CD14-positive monocyte (primary cell): ENCODE measurements at regions not wholly inside any gene's neighbourhood (a gene's known extent, or its start where the extent isn't known, plus 50 kb on each side); places are given as distances from the start of the nearest gene placed in this dataset.

ENCODE experiments used
- DNase-seq, 3 donors: peaks; one replicate each; pipeline ENCODE4 v3.0.0-alpha.2; 2011 to 2022
- H2AFZ ChIP-seq: 2 replicates; pipeline ENCODE4 v1.6.0; 2012; ENCODE audit warnings: mild to moderate bottlenecking, low read depth, low read length, inconsistent platforms; ENCODE audit not compliant: insufficient read depth, poor library complexity, severe bottlenecking
- H3K27ac ChIP-seq, 2 donors: 1 replicate in 1 of 2; 2 replicates in 1 of 2; pipeline ENCODE4 v1.5.1; 2012 to 2013; ENCODE audit warnings: low read length in 2 of 2, control low read depth in 1 of 2, inconsistent platforms in 1 of 2, low read depth in 1 of 2, mild to moderate bottlenecking in 1 of 2
- H3K27me3 ChIP-seq, 2 donors: one replicate each; pipeline versions ENCODE4 v1.6.0 to v1.6.1; 2011 to 2013; ENCODE audit warnings: low read length in 2 of 2; ENCODE audit not compliant: control insufficient read depth in 2 of 2, insufficient read depth in 2 of 2
- H3K36me3 ChIP-seq, 2 donors: replicated peaks in 1 of 2; 1 replicate in 1 of 2; 2 replicates in 1 of 2; pipeline versions ENCODE4 v1.5.1 to v1.6.1; 2012 to 2013; ENCODE audit warnings: low read length in 2 of 2, control low read depth in 1 of 2, inconsistent platforms in 1 of 2, mild to moderate bottlenecking in 1 of 2; ENCODE audit not compliant: insufficient read depth in 2 of 2, control insufficient read depth in 1 of 2
- H3K4me1 ChIP-seq, 2 donors: 1 replicate in 1 of 2; 2 replicates in 1 of 2; pipeline versions ENCODE4 v1.5.1 to v1.6.1; 2012 to 2013; ENCODE audit warnings: low read length in 2 of 2, control low read depth in 1 of 2, inconsistent platforms in 1 of 2, mild to moderate bottlenecking in 1 of 2, moderate library complexity in 1 of 2; ENCODE audit not compliant: insufficient read depth in 2 of 2, control insufficient read depth in 1 of 2
- H3K4me2 ChIP-seq: replicated peaks from 2 replicates; pipeline ENCODE3; 2012; ENCODE audit warnings: low read length, moderate library complexity, mild to moderate bottlenecking; ENCODE audit not compliant: poor library complexity, severe bottlenecking; ENCODE audit errors: extremely low read depth
- H3K4me3 ChIP-seq, 3 experiments: fragments of 200-600 bp in 1 of 3; sonication (generic) in 1 of 3; replicated peaks in 1 of 3; 1 replicate in 2 of 3; 2 replicates in 1 of 3; pipeline ENCODE4 v1.5.1; 2011 to 2013; ENCODE audit warnings: low read length in 3 of 3, mild to moderate bottlenecking in 3 of 3, control low read depth in 2 of 3, low read depth in 2 of 3, inconsistent platforms in 1 of 3, moderate library complexity in 1 of 3
- H3K79me2 ChIP-seq: 2 replicates; pipeline ENCODE4 v1.6.0; 2012; ENCODE audit warnings: mild to moderate bottlenecking, control low read depth, inconsistent platforms, low read length, moderate library complexity; ENCODE audit not compliant: insufficient read depth
- H3K9ac ChIP-seq: 2 replicates; pipeline ENCODE4 v1.6.0; 2017; ENCODE audit warnings: low read length, mild to moderate bottlenecking; ENCODE audit not compliant: insufficient read depth, poor library complexity, severe bottlenecking
- H3K9me3 ChIP-seq, 2 donors: replicated peaks in 1 of 2; 1 replicate in 1 of 2; 2 replicates in 1 of 2; pipeline versions ENCODE4 v1.5.1 to v1.6.1; 2012 to 2013; ENCODE audit warnings: low read length in 2 of 2, control low read depth in 1 of 2; ENCODE audit not compliant: control insufficient read depth in 1 of 2, insufficient read depth in 1 of 2
- H4K20me1 ChIP-seq: 2 replicates; pipeline ENCODE4 v1.6.0; 2012; ENCODE audit warnings: mild to moderate bottlenecking, low read length, control low read depth, moderate library complexity; ENCODE audit not compliant: insufficient read depth
- H3K27ac Mint-ChIP-seq, 7 donors: one replicate each; pipeline ENCODE4 v1.8.0; 2020; ENCODE audit warnings: mild to moderate bottlenecking in 7 of 7, mixed read lengths in 7 of 7, moderate library complexity in 6 of 7, inconsistent platforms in 2 of 7
- H3K27me3 Mint-ChIP-seq, 3 donors: one replicate each; pipeline ENCODE4 v1.8.0; 2021 to 2022; ENCODE audit warnings: low read depth in 3 of 3, mild to moderate bottlenecking in 3 of 3, mixed read lengths in 3 of 3, moderate library complexity in 3 of 3, inconsistent platforms in 1 of 3
- H3K36me3 Mint-ChIP-seq, 2 donors: one replicate each; pipeline ENCODE4 v1.8.0; 2020; ENCODE audit warnings: mixed read lengths in 2 of 2, inconsistent platforms in 1 of 2, mild to moderate bottlenecking in 1 of 2
- H3K4me1 Mint-ChIP-seq: one replicate; pipeline ENCODE4 v1.8.0; 2020; ENCODE audit warnings: mild to moderate bottlenecking, mixed read lengths
- H3K4me3 Mint-ChIP-seq, 2 donors: one replicate each; pipeline ENCODE4 v1.8.0; 2020; ENCODE audit warnings: mild to moderate bottlenecking in 2 of 2, mixed read lengths in 2 of 2, moderate library complexity in 1 of 2
- H3K9me3 Mint-ChIP-seq, 7 donors: one replicate each; pipeline ENCODE4 v1.8.0; 2020 to 2022; ENCODE audit warnings: mixed read lengths in 7 of 7, mild to moderate bottlenecking in 6 of 7, moderate library complexity in 6 of 7, inconsistent platforms in 2 of 7
- CTCF ChIP-seq: fragments of 200-600 bp; IDR thresholded peaks from one replicate; pipeline ENCODE4 v1.8.0; 2022; ENCODE audit warnings: antibody characterized with exemption, mild to moderate bottlenecking
- WGBS: methylation state at CpG from one replicate; pipeline ENCODE4 v1.1.5; 2013; ENCODE audit warnings: missing lambda C conversion rate; ENCODE audit not compliant: insufficient coverage; 5-methylcytosine and 5-hydroxymethylcytosine counted together
- intact Hi-C, 2 donors: fragments of 100-400 bp; cut with micrococcal nuclease; formaldehyde crosslinking; loops; one replicate each; pipeline versions ENCODE4 v1.15.0 to v1.15.1; 2023

GRCh38 chr6:141443032-141443431, 689.7 kb upstream of the GJE1 start:
- H3K4me3 ChIP-seq = no peak overlapping the region
- Mint-ChIP-seq H3K27ac (no peak overlapping the region), H3K36me3 (no peaks in the 10 kb centered on the region), H3K4me1 (no peaks in the 10 kb centered on the region), H3K9me3 (peaks cover 0 to 2% (median 2%) of the 10 kb centered on the region in 7 donors), H3K4me3 (no peak overlapping the region), H3K27me3 (no peaks in the 10 kb centered on the region)
- H4K20me1 ChIP-seq = no peaks in the 10 kb centered on the region
- intact Hi-C loops = no loop called here
- H3K27ac ChIP-seq = no peak overlapping the region
- H3K9me3 ChIP-seq = peaks cover 3 to 5% of the 10 kb centered on the region in 2 donors
- DNase-seq = no peak
- no peak overlapping the region for H2AFZ ChIP-seq
- no peak for TF ChIP-seq CTCF
- no peaks in the 10 kb centered on the region for H3K27me3 ChIP-seq
- H3K36me3 ChIP-seq = no peaks in the 10 kb centered on the region
- H3K4me1 ChIP-seq = no peaks in the 10 kb centered on the region
- WGBS = 50% methylated on average over 1 of the region's 2 CpGs
- no peaks in the 10 kb centered on the region for H3K79me2 ChIP-seq
- H3K4me2 ChIP-seq = no peak overlapping the region
- no peak overlapping the region for H3K9ac ChIP-seq

GRCh38 chr6:141439513-141439912, 693.2 kb upstream of the GJE1 start:
- H3K9ac ChIP-seq = no peak overlapping the region
- no peak for DNase-seq
- Mint-ChIP-seq H3K9me3 (peaks cover 0 to 4% (median 2%) of the 10 kb centered on the region in 7 donors), H3K27ac (no peak overlapping the region), H3K36me3 (no peaks in the 10 kb centered on the region), H3K4me1 (no peaks in the 10 kb centered on the region), H3K4me3 (no peak overlapping the region), H3K27me3 (no peaks in the 10 kb centered on the region)
- no peaks in the 10 kb centered on the region for H3K27me3 ChIP-seq
- no peaks in the 10 kb centered on the region for H3K79me2 ChIP-seq
- H3K4me1 ChIP-seq = no peaks in the 10 kb centered on the region
- H4K20me1 ChIP-seq = no peaks in the 10 kb centered on the region
- no peak overlapping the region for H3K27ac ChIP-seq
- no peak overlapping the region for H3K4me3 ChIP-seq
- TF ChIP-seq CTCF = no peak
- no peak overlapping the region for H2AFZ ChIP-seq
- H3K9me3 ChIP-seq = peaks cover 3 to 5% of the 10 kb centered on the region in 2 donors
- H3K36me3 ChIP-seq = no peaks in the 10 kb centered on the region
- intact Hi-C loops = no loop called here
- no peak overlapping the region for H3K4me2 ChIP-seq
